ENCODE measurements at regions not wholly inside any gene's neighbourhood (a gene's known extent, or its start where the extent isn't known, plus 50 kb on each side); places are given as distances from the start of the nearest gene placed in this dataset.

DNA sequence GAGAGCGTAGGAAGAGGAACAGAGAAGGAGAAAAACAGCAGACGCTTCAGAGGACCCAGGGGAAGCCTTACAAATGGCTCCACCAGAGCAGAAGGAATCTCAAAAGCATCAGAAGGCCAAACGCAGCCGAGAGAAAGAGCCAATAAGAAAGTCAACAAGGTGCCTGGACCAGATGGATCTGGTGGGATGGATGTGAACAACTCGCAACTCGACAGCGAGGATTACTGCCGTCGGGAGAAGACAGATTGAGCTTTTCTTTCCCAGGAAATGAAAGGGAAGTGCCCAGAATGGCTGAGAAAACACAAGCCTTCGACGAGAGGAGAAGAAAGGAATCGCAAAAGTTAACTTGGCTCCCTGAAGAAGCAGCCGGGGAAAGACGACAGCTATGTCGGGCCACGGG lies 132.8 kb upstream of the MGMT start:
- TF ChIP-seq, protein P1, sequence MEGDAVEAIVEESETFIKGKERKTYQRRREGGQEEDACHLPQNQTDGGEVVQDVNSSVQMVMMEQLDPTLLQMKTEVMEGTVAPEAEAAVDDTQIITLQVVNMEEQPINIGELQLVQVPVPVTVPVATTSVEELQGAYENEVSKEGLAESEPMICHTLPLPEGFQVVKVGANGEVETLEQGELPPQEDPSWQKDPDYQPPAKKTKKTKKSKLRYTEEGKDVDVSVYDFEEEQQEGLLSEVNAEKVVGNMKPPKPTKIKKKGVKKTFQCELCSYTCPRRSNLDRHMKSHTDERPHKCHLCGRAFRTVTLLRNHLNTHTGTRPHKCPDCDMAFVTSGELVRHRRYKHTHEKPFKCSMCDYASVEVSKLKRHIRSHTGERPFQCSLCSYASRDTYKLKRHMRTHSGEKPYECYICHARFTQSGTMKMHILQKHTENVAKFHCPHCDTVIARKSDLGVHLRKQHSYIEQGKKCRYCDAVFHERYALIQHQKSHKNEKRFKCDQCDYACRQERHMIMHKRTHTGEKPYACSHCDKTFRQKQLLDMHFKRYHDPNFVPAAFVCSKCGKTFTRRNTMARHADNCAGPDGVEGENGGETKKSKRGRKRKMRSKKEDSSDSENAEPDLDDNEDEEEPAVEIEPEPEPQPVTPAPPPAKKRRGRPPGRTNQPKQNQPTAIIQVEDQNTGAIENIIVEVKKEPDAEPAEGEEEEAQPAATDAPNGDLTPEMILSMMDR (IDR thresholded peaks at IDR 0.05; ENCODE audit: control extremely low read depth, extremely low read depth): no peak
- H3K27ac ChIP-seq (ENCODE audit: low read depth in 1 of 2, low read length in 1 of 2): no peak overlapping the region
- no peaks in the 10 kb centered on the region for H3K4me1 ChIP-seq (ENCODE audit: control insufficient read depth in 5 of 5, insufficient read depth in 5 of 5, low read length in 5 of 5)
- peaks cover 0 to 15% (median 4%) of the 10 kb centered on the region in 3 donors for H3K27me3 ChIP-seq (ENCODE audit: control insufficient read depth in 3 of 3, insufficient read depth in 3 of 3, low read length in 2 of 3)
- ATAC-seq (ENCODE audit: insufficient read depth, low FRiP score): no peak
- H3K4me3 ChIP-seq: no peak overlapping the region
- no peaks in the 10 kb centered on the region for H3K9me3 ChIP-seq (ENCODE audit: control insufficient read depth in 4 of 4, insufficient read depth in 3 of 4, low read length in 3 of 4)
- 58 to 63% methylated on average over 16 of the region's 16 CpGs for whole genome bisulfite sequencing, 2 donors
- no peaks in the 10 kb centered on the region for H3K36me3 ChIP-seq (ENCODE audit: control insufficient read depth in 4 of 4, insufficient read depth in 4 of 4, low read length in 4 of 4)
- H3K9ac ChIP-seq (ENCODE audit: insufficient read depth in 1 of 2, low read length in 2 of 2): no peak overlapping the region
- DNase-seq: no peak

DNA sequence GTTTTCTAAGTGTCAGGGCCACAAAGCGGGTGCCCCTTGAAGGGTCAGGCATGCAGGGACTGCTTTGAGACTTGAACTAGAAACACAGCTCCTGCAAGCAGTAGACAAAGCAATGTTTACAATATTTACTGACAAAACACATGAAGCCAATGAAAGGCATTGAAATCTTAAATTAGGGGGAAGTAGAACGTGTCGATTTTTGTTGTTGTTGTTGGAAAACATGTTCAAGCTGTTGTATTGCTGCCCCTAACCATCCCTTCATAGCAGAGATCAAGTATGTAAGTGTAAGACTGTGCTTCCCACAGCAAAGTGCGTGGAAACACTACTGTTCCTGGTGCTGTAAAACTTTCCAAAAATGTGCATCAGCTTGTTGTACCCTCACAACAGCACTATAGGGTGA lies 131.6 kb upstream of the MGMT start:
- peaks cover 0 to 14% (median 4%) of the 10 kb centered on the region in 3 donors for H3K27me3 ChIP-seq (ENCODE audit: control insufficient read depth in 3 of 3, insufficient read depth in 3 of 3, low read length in 2 of 3)
- H3K9me3 ChIP-seq (ENCODE audit: control insufficient read depth in 4 of 4, insufficient read depth in 3 of 4, low read length in 3 of 4): no peaks in the 10 kb centered on the region
- H3K4me3 ChIP-seq: no peak overlapping the region
- TF ChIP-seq, protein P1 (IDR thresholded peaks at IDR 0.05; ENCODE audit: control extremely low read depth, extremely low read depth): no peak
- H3K36me3 ChIP-seq (ENCODE audit: control insufficient read depth in 4 of 4, insufficient read depth in 4 of 4, low read length in 4 of 4): no peaks in the 10 kb centered on the region
- DNase-seq (no peak), ATAC-seq (ENCODE audit: insufficient read depth, low FRiP score) (no peak)
- 84 to 90% methylated on average over 4 of the region's 4 CpGs for WGBS, 2 donors
- no peak overlapping the region for H3K9ac ChIP-seq (ENCODE audit: insufficient read depth in 1 of 2, low read length in 2 of 2)
- H3K27ac ChIP-seq (ENCODE audit: low read depth in 1 of 2, low read length in 1 of 2): no peak overlapping the region
- H3K4me1 ChIP-seq (ENCODE audit: control insufficient read depth in 5 of 5, insufficient read depth in 5 of 5, low read length in 5 of 5): no peaks in the 10 kb centered on the region

DNA sequence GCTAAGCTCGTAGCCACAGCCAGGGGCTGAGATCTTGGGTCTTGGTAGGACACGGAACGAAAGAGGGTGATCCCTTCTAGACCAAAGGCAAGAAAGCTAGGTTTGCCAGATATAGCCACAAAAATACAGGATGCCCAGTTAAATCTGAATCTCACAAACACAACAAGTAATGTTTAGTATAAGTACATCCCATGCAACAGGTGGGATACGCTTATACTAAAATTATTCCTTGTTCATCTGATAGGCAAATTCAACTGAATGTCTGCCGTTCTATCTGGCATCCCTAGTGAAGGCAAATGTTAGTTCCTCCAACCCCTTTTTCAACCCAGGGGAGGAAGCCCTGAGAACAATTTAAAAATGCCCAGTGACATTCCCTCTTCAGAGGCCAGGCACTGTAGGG lies 131.1 kb upstream of the MGMT start:
- 95 to 96% methylated on average over 5 of the region's 5 CpGs for WGBS, 2 donors
- DNase-seq (no peak), ATAC-seq (ENCODE audit: insufficient read depth, low FRiP score) (no peak)
- H3K36me3 ChIP-seq (ENCODE audit: control insufficient read depth in 4 of 4, insufficient read depth in 4 of 4, low read length in 4 of 4): no peaks in the 10 kb centered on the region
- no peak overlapping the region for H3K27ac ChIP-seq (ENCODE audit: low read depth in 1 of 2, low read length in 1 of 2)
- H3K4me3 ChIP-seq: no peak overlapping the region
- no peak overlapping the region for H3K9ac ChIP-seq (ENCODE audit: insufficient read depth in 1 of 2, low read length in 2 of 2)
- H3K9me3 ChIP-seq (ENCODE audit: control insufficient read depth in 4 of 4, insufficient read depth in 3 of 4, low read length in 3 of 4): no peaks in the 10 kb centered on the region
- H3K4me1 ChIP-seq (ENCODE audit: control insufficient read depth in 5 of 5, insufficient read depth in 5 of 5, low read length in 5 of 5): no peaks in the 10 kb centered on the region
- TF ChIP-seq, protein P1 (IDR thresholded peaks at IDR 0.05; ENCODE audit: control extremely low read depth, extremely low read depth): no peak
- peaks cover 0 to 10% (median 4%) of the 10 kb centered on the region in 3 donors for H3K27me3 ChIP-seq (ENCODE audit: control insufficient read depth in 3 of 3, insufficient read depth in 3 of 3, low read length in 2 of 3)

DNA sequence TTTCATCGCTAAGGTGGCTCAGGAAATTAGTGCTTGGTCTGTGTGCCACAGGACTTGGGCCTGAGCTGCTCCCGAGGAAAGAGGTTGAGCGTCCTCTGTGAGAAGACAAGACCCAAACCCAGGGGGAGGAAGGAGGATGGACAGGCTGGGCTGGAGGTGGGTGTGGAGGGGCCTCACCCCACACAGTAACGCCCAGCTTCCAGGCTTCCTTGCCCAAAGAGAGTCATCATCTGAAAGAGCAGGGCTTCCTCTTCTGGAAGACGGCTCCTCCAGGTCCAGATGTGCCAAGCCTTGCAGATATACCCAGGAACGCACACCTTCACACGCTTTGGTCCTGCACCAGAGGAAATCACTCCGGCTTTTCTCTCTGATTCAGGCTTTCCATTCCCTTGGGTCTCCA lies 127.8 kb upstream of the MGMT start:
- H3K4me1 ChIP-seq (ENCODE audit: control insufficient read depth in 5 of 5, insufficient read depth in 5 of 5, low read length in 5 of 5): peaks cover 0 to 1% (median 0%) of the 10 kb centered on the region in 5 donors
- TF ChIP-seq, protein P1 (IDR thresholded peaks at IDR 0.05; ENCODE audit: control extremely low read depth, extremely low read depth): no peak
- no peak for DNase-seq
- 89 to 92% methylated on average over 8 of the region's 8 CpGs for WGBS, 2 donors
- no peaks in the 10 kb centered on the region for H3K9me3 ChIP-seq (ENCODE audit: control insufficient read depth in 4 of 4, insufficient read depth in 3 of 4, low read length in 3 of 4)
- H3K4me3 ChIP-seq: no peak overlapping the region
- H3K36me3 ChIP-seq (ENCODE audit: control insufficient read depth in 4 of 4, insufficient read depth in 4 of 4, low read length in 4 of 4): no peaks in the 10 kb centered on the region
- no peak for ATAC-seq (ENCODE audit: insufficient read depth, low FRiP score)
- no peak overlapping the region for H3K27ac ChIP-seq (ENCODE audit: low read depth in 1 of 2, low read length in 1 of 2)
- H3K27me3 ChIP-seq (ENCODE audit: control insufficient read depth in 3 of 3, insufficient read depth in 3 of 3, low read length in 2 of 3): no peaks in the 10 kb centered on the region
- no peak overlapping the region for H3K9ac ChIP-seq (ENCODE audit: insufficient read depth in 1 of 2, low read length in 2 of 2)

Data from lung (tissue), 11 donors.